GM12865 (cell line): ENCODE measurements at regions not wholly inside any gene's neighbourhood (a gene's known extent, or its start where the extent isn't known, plus 50 kb on each side); places are given as distances from the start of the nearest gene placed in this dataset.
"Not testable (repeated sequence)": the region's sequence is repeated elsewhere in the genome, so short reads cannot be mapped to it uniquely, and the experiment has no call there.

Experiments used
- DNase-seq: peaks from one replicate; pipeline ENCODE4 v3.0.0; 2010; ENCODE audit warnings: low read depth
- H3K4me3 ChIP-seq: 2 replicates; pipeline ENCODE4 v1.5.1; 2011; ENCODE audit warnings: mild to moderate bottlenecking, low read depth, low read length, control low read depth
- TF ChIP-seq, protein P1 (sequence below): IDR thresholded peaks from 2 replicates; pipeline ENCODE4 v1.5.1; 2011; ENCODE audit warnings: low read length, control low read depth, low read depth, inconsistent platforms; ENCODE audit not compliant: insufficient read depth; ENCODE audit errors: missing control alignments

DNA sequence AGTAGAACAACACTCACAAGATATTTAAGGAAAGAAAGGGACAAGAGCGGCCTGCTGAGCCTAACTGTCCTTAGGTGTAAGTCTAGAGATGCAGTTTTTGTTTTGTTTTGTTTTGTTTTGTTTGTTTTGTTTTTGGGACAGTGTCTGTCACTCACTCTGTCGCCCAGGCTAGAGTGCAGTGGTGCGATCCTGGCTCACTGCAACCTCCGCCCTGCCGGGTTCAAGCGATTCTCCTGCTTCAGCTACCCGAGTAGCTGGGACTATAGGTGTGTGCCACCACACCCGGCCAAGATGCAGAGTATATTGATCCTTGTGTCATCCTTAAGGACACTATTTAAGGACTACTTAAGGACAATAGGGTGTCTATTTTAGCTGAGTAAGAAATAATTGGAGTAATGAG lies 84.1 kb upstream of the PARD3 start:
- TF ChIP-seq, protein P1, sequence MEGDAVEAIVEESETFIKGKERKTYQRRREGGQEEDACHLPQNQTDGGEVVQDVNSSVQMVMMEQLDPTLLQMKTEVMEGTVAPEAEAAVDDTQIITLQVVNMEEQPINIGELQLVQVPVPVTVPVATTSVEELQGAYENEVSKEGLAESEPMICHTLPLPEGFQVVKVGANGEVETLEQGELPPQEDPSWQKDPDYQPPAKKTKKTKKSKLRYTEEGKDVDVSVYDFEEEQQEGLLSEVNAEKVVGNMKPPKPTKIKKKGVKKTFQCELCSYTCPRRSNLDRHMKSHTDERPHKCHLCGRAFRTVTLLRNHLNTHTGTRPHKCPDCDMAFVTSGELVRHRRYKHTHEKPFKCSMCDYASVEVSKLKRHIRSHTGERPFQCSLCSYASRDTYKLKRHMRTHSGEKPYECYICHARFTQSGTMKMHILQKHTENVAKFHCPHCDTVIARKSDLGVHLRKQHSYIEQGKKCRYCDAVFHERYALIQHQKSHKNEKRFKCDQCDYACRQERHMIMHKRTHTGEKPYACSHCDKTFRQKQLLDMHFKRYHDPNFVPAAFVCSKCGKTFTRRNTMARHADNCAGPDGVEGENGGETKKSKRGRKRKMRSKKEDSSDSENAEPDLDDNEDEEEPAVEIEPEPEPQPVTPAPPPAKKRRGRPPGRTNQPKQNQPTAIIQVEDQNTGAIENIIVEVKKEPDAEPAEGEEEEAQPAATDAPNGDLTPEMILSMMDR = no peak
- no peak for DNase-seq
- H3K4me3 ChIP-seq = no peak overlapping the region

DNA sequence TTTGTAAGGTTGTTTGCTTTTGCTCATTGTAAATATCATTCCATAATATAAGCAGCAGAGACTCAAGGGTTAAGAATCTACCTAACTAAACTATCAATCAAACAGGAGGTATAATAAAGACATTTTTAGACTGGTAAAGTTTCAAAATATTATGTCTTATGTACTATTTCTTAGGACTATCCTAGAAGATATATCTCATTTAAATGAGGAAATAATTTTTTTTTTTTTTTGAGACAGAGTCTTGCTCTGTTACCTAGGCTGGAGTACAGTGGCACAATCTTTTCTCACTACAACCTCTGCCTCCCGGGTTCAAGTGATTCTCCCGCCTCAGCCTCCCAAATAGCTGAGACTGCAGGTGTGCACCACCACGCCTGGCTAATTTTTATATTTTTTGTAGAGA lies 80.9 kb upstream of the PARD3 start:
- no peak overlapping the region for H3K4me3 ChIP-seq
- TF ChIP-seq, protein P1 = no peak
- no peak for DNase-seq

DNA sequence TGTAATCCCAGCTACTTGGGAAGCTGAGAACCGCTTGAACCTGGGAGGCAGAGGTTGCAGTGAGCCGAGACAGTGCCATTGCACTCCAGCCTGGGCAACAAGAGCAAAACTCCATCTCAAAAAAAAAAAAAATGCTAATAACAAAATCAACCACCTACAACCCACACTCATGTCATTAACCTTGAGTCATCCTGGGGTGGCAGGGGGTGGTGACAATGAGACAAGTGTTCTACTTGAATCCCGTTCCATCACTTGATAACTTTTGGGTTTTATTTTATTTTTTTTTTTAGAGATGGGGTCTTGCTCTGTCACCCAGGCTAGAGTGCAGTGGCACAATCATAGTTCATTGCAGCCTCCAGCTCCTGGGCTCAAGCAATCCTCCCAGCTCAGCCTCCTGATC lies 80.0 kb upstream of the PARD3 start:
- not testable (repeated sequence) for DNase-seq, H3K4me3 ChIP-seq

DNA sequence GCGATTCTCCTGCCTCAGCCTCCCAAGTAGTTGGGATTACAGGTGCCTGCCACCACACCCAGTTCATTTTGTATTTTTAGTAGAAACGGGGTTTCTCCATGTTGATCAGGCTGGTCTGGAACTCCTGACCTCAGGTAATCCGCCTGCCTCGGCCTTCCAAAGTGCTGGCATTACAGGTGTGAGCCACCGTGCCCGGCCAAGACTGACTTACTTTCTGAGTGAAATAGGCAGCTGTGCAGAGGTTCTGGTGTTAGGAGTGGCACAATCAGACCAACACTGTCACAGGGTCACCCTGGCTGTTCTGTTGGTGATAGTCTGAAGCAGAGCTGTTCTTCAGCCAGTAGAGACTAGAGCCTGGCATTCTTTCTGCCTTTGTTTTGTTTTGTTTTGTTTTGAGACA lies 77.4 kb upstream of the PARD3 start:
- not testable (repeated sequence) for DNase-seq, H3K4me3 ChIP-seq

DNA sequence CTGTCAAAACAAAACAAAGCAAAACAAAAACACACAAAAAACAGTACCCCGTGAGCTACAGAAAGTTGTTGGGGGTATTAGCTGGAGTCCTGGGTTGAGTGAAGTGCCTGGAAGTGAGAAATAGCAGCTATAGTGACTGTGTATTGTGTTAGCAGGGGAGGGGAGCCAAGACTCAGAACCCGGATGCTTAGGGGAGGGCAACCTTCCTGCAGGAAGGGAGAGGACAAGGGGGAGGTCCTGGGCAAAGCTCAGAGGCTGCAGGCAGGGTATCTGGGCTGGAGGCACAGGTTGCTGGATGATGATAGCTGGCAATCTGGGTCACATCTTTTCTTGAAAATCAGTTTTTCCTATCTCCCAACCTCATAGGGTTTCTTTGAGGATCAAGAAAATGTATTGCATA lies 75.8 kb upstream of the PARD3 start:
- DNase-seq = no peak
- TF ChIP-seq, protein P1 = no peak

DNA sequence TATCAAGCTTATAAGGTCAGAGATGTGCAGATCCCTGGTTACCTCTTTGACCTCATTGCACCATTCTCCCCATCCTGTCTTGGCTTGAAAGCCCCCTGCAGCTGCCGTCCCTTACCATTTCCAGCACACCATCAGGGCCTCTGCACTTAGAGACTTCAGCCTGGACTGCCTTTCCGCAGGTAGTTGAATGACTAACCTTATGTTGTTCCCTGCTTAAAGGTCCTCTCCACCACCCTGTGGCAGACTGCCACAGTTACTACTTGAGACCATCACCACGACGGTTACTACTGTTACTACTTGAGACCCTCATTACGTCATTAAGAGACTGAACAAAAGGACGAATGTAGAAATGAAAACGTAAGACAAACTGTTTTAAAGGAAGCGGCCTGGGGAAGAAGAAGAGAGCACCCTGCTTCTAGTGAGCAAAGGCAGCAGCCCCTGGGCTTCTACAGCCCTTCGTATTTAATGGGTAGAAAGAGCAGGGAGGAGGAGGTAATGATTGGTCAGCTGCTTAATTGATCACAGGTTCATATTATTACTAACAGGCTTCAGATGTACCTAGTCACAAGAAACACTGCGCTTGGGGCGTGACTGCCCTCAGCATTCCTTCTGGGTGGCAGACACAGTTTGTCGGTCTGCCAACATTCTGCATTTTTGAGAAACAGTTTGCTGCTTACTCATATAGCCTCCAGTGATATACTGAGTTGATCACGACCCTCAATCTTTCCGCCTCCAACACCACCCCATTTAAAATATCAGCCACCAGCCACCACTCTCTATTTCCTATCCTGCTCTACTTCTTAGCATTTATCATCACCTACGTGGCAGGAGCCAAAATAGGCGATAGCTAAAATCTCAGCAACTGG lies 74.1 kb upstream of the PARD3 start:
- DNase-seq = no peak
- no peak overlapping the region for H3K4me3 ChIP-seq
- TF ChIP-seq, protein P1 = no peak

More for the DNA sequence above, 75.8 kb upstream of the PARD3 start:
- no peak overlapping the region for H3K4me3 ChIP-seq

DNA sequence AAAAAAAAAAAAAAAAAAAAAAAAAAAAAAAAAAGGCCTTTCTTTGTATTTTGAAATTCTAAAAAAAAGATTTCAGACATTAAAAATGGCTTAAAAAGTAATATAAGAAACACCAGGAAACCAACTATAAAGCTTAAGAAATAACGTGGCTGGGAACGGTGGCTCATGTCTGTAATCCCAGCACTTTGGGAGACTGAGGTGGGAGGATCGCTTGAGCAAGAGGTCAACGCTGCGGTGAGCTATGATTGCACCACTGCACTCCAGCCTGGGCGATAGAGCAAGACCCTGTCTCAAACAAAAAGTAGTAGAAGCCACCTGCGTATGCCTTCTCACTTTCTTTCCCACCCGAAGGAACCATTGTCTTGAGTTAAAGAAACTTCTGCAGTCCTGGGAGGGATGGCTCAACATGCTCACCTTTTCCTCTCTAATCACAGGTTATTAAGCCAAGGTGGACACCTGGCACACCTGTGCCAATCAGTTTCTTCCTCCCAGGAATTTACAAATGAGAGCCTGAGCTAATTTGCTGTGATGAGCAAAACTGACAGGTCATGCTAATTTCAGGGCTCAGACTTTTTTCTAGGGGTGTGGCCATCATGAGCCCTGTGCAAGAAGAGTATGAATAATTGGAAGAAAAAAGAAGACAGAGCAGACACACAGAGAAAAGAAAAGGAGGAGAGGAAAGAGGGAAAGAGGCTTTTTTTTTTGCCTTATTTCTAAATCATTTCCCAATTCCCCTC lies 72.0 kb upstream of the PARD3 start:
- no peak for DNase-seq
- TF ChIP-seq, protein P1 = no peak
- no peak overlapping the region for H3K4me3 ChIP-seq

DNA sequence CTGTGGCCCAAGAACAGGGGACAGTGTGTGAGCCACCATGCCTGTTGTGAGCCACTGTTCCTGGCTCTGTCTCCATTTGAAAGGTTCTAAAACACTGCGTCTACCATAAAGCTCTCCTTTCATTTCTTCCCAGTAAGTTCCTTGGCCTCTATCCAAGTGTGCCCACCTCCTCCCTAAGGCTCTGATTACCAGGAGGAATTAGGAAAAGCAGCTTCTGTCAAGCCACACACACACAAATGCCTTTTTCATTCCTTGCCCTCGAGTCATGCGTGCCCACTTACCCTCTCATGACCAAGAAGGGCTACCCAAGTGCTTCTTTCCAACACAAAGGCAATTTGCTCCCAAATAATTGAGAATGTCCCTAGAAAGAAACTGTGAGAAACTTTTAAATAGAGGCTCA lies 70.8 kb upstream of the PARD3 start:
- no peak for DNase-seq
- no peak overlapping the region for H3K4me3 ChIP-seq
- TF ChIP-seq, protein P1 = no peak
